ENCODE measurements at regions not wholly inside any gene's neighbourhood (a gene's known extent, or its start where the extent isn't known, plus 50 kb on each side); places are given as distances from the start of the nearest gene placed in this dataset.
A peak's percentile ranks its signal among the peaks of the same experiment; 100 is the strongest.

- TF ChIP-seq CTCF (IDR thresholded peaks at IDR 0.05; ENCODE audit: extremely low read depth, missing control alignments), result no peak
- DNase-seq (ENCODE audit: low spot score), result no peak
Measured at GRCh38 chr13:111502957-111503356, 182.5 kb downstream of the TEX29 start.

GRCh38 chr13:111503376-111503775 is 182.9 kb downstream of the TEX29 start:
- no peak for TF ChIP-seq CTCF (IDR thresholded peaks at IDR 0.05; ENCODE audit: extremely low read depth, missing control alignments)
- DNase-seq (ENCODE audit: low spot score), result no peak

DNA sequence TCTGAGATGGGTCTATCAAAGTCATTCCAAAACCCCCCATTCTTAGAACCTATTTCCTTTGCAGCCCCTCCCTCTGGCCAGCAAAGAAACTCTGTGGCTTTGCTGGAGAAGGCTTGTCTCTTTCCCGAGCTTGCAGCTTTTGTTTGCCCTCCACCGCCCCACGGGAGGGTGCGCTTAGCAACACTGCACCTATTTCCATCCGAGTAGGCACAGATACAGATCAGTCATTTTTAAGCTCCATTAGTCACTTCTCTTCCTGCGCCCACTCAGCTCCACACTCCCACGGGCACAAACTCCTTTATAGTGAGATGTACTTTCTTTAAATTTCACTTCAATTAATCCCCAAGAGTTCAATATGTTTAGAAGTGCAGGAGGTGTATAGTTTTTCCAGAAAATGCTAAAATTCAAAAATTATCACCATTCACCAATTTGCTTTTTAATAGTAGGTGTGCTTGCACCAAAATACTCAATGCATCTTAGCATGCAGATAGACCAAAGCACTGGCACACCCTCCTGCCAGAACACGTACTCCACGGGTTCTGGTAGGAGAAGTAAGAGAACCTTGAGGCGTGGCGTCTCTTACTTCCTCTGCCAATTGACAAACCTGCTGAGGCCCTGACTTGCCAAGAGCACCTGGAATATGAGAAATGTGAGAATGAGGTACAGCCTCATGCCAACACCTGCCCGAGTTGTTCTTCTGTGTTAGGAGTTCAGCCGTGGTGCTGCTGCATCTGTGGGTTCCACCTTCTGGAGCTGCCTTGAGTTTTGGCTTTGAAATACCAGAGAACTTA is 183.7 kb downstream of the TEX29 start:
- no peak for TF ChIP-seq CTCF (IDR thresholded peaks at IDR 0.05; ENCODE audit: extremely low read depth, missing control alignments)
- DNase-seq (ENCODE audit: low spot score), result no peak

DNA sequence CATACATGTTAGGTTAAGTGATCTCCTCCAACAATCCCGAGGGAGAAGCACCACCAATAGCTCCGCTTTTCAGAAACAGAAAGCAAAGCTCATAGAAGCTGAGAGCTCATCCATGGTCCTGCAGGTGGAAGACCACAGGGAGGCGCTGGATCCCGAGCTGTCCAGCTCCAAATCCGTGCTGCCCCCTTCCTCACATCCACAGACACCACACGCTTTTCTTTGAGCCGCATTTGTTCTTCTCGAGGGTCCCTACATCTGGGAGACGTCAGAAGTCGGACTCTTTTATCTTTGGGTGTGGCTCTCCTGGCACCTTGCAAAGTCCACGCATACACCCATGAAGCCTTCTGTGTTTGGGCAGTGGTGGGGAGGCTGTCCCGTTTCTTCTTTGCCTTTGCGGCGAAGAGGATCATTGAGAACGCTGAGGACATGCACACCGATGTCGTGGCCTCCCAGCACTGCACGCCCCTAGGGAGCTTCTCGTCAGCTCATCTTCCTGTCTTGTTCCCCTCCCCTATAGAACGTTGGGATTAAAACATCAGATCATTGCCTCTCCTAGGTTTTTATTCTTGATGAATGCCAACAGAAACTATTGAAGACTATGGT is 184.8 kb downstream of the TEX29 start:
- peak; percentile 7 for TF ChIP-seq CTCF (IDR thresholded peaks at IDR 0.05; ENCODE audit: extremely low read depth, missing control alignments)
- no peak for DNase-seq (ENCODE audit: low spot score)

- no peak for DNase-seq (ENCODE audit: low spot score)
- TF ChIP-seq CTCF (IDR thresholded peaks at IDR 0.05; ENCODE audit: extremely low read depth, missing control alignments), result no peak
Measured at GRCh38 chr13:111506125-111506524, 185.7 kb downstream of the TEX29 start.

DNA sequence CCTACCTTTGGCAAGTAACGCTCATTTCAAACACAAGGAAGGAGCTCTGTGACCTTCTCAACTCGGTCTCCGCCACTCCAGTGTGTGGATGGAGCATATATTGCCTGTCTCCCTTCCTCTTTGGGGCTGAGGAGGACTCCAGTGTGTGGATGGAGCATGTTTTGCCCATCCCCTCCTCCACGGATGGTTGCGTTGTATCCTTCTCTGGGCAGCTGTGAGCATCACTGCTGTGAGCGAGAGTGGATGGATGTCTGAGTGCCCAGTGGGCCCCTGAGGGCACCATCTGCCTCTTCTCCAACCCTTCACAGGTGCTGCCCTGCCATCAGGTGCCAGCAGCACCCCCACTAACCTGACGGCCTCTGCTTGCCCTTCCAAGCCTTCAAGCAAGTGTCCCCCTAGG is 186.2 kb downstream of the TEX29 start:
- DNase-seq (ENCODE audit: low spot score), result no peak
- TF ChIP-seq CTCF (IDR thresholded peaks at IDR 0.05; ENCODE audit: extremely low read depth, missing control alignments), result no peak

DNA sequence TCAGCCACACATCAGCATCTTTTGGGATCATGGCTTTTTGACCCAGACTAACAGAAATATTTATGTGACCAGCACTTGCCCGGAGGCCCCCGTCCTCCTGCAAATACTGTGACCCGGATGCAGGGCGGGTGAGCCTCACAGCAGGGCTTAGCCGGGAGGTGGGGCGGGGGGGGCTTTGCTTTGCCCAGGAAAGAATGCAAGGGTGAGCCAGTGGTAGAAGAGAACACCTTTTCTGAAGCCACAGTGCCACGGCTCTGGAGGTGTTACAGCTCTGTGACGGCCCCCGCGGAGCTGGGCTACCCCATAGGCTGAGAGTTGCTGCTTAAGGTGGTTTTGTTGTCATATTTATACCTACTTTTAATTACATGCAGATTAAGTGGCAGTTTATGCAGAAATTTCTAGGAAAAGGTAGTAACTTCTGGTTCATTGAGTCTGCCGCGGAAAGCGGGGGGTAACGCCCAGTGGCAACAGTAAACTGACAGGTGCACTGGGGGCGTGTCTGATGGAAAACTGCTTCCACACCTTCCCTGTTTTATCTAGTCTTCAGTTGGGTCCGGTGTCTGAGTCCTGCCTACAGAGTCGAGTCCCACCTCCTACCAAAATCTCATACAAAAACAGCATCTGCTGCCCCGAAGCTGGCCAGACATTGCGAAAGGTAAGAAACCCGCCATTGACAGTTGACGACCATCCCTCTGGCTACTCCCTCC is 187.9 kb downstream of the TEX29 start:
- no peak for DNase-seq (ENCODE audit: low spot score)

More for the DNA sequence above, 187.9 kb downstream of the TEX29 start:
- TF ChIP-seq CTCF (IDR thresholded peaks at IDR 0.05; ENCODE audit: extremely low read depth, missing control alignments), result no peak
